ENCODE measurements at regions not wholly inside any gene's neighbourhood (a gene's known extent, or its start where the extent isn't known, plus 50 kb on each side); places are given as distances from the start of the nearest gene placed in this dataset.

DNA sequence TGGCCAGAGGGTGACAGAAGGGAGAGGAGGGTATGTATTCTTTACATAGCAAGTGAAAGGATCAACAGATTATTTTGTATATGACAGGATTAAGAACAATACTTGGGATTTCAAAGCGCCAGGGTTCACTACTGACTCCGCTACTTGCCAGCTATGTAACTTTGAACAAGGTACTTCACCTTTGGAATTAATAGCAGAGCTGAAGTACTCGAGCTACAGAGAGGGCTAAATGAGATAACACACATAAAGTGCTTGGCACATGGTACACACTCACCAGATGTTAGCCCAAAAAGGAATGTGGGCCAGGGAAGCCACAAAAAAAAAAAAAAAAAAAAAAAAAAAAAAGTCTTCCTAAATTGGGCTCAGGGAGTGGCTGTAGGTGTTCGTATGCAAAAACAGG lies 408.4 kb downstream of the BUD13 start:
- Histone ChIP-seq H3K27me3 (ENCODE audit: control insufficient read depth in 2 of 2, insufficient read depth in 1 of 2, low read length in 1 of 2) (no peaks in the 10 kb centered on the region), H3K27ac (ENCODE audit: low read depth in 1 of 2, low read length in 1 of 2) (no peak overlapping the region), H3K9me3 (ENCODE audit: control insufficient read depth in 2 of 2, insufficient read depth in 1 of 2, low read length in 1 of 2) (no peaks in the 10 kb centered on the region), H3K36me3 (ENCODE audit: control insufficient read depth in 2 of 2, insufficient read depth in 2 of 2, low read length in 1 of 2) (no peaks in the 10 kb centered on the region), H3K4me3 (ENCODE audit: low read length in 2 of 2) (no peak overlapping the region), H3K4me1 (ENCODE audit: control insufficient read depth in 2 of 2, insufficient read depth in 2 of 2, low read length in 2 of 2) (no peaks in the 10 kb centered on the region)
- 73% methylated on average over 4 of the region's 4 CpGs for WGBS
- no peak for DNase-seq (ENCODE audit: low read depth in 6 of 9, low spot score in 9 of 9)

DNA sequence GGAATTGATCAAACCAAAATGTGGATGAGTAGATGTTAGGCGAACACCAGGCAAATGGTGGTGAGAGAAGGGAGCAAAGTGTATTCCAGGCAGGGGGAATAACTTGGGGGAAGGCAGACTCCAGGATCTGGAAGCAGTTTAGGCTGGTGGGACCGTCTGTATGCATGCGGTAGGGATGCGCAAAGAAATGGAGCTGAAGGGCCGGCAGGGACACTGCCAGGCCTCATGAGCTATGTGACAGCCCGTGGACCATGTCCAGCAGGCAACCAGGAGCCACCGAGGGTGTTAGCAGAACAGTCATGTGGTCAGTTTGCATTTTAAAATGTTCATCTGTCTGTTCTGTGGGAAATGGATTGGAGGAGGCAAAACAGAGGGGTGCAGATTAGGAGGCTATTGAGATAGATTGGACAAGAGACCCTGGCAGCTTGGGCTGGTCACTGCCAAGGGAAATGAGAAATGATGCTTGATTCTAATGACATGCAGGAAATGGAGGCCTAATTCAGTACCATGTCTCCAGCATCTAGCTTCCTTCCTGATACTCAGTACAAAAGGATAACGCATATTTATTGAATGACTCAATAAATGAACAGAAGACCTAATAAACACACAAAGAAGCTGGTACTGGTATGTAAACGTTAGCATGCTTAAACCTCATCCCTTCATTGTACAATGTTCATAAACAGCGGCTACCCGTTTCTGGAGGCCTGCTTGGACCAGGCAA lies 412.4 kb downstream of the BUD13 start:
- 81% methylated on average over 11 of the region's 11 CpGs for WGBS
- no peak for DNase-seq (ENCODE audit: low read depth in 6 of 9, low spot score in 9 of 9)
- no peaks in the 10 kb centered on the region for H3K36me3 ChIP-seq (ENCODE audit: control insufficient read depth in 2 of 2, insufficient read depth in 2 of 2, low read length in 1 of 2)
- no peaks in the 10 kb centered on the region for H3K9me3 ChIP-seq (ENCODE audit: control insufficient read depth in 2 of 2, insufficient read depth in 1 of 2, low read length in 1 of 2)
- H3K27me3 ChIP-seq (ENCODE audit: control insufficient read depth in 2 of 2, insufficient read depth in 1 of 2, low read length in 1 of 2), result peaks cover 0 to 14% of the 10 kb centered on the region in 2 donors
- H3K27ac ChIP-seq (ENCODE audit: low read depth in 1 of 2, low read length in 1 of 2), result no peak overlapping the region
- H3K4me1 ChIP-seq (ENCODE audit: control insufficient read depth in 2 of 2, insufficient read depth in 2 of 2, low read length in 2 of 2), result no peaks in the 10 kb centered on the region
- no peak overlapping the region for H3K4me3 ChIP-seq (ENCODE audit: low read length in 2 of 2)

DNA sequence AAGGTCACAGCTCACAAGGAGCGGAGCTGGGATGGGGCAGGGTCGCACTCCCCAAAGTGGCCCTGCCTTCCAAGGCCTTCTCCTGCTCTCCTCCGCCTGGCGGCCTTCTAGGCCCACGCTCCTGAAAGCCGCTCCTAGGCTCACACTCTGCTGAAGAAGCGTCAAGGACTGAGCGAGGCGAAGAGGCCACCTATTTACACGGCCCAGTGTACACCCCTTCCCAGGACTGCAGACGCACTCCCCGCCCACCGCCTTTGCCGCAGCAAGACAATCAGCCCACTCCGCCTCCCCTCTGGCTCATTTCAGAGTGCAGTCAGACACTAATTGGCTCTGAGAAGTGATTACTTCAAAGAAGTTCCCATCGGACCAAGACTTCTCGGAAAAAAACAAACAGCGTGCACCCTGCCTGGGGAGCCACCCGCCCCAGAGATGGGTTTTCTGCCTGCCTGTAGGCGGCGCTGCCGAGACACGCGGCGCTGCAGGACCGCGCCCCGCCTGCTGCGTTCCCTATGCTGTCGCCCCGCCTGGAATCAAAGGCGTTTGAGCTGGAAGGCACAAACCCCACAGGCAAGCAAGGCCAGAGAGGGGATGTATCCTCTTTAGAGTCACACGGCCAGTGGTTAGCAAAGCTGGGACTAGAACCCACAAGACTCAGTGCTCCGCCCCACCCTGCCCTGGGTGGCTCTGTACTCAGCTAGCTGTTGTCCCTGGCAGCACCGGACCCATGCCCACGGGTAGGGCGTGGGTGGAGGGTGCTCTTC lies 414.8 kb downstream of the BUD13 start:
- DNase-seq (ENCODE audit: low read depth in 6 of 9, low spot score in 9 of 9), result peak in 2 of 9 donors; percentile 4 to 8
- Histone ChIP-seq H3K36me3 (ENCODE audit: control insufficient read depth in 2 of 2, insufficient read depth in 2 of 2, low read length in 1 of 2) (no peaks in the 10 kb centered on the region), H3K27me3 (ENCODE audit: control insufficient read depth in 2 of 2, insufficient read depth in 1 of 2, low read length in 1 of 2) (peaks cover 0 to 14% of the 10 kb centered on the region in 2 donors), H3K9me3 (ENCODE audit: control insufficient read depth in 2 of 2, insufficient read depth in 1 of 2, low read length in 1 of 2) (no peaks in the 10 kb centered on the region), H3K4me1 (ENCODE audit: control insufficient read depth in 2 of 2, insufficient read depth in 2 of 2, low read length in 2 of 2) (no peaks in the 10 kb centered on the region), H3K27ac (ENCODE audit: low read depth in 1 of 2, low read length in 1 of 2) (no peak overlapping the region), H3K4me3 (ENCODE audit: low read length in 2 of 2) (no peak overlapping the region)
- 43% methylated on average over 37 of the region's 37 CpGs for WGBS

DNA sequence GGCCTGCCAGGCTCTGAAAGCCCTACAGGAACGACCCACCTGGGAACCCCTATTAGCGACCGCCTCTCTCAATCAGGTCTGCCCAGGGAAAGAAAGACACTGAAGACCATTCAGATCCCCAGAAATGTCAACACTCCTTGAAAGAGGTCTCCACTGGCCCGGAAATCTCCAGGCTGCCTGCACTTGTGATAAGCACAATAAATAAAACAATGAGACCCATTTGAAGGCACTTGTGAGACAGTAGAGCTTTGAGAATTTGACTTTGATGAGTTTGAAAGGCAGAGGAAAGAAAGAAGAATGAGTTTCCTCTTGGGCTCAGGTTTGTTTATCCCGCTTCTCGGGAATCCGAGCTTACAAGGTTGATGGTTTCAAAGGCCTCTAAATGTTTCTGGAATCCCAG lies 416.3 kb downstream of the BUD13 start:
- WGBS, result 47% methylated on average over 7 of the region's 7 CpGs
- Histone ChIP-seq H3K27ac (ENCODE audit: low read depth in 1 of 2, low read length in 1 of 2) (no peak overlapping the region), H3K27me3 (ENCODE audit: control insufficient read depth in 2 of 2, insufficient read depth in 1 of 2, low read length in 1 of 2) (peaks cover 0 to 14% of the 10 kb centered on the region in 2 donors), H3K9me3 (ENCODE audit: control insufficient read depth in 2 of 2, insufficient read depth in 1 of 2, low read length in 1 of 2) (no peaks in the 10 kb centered on the region), H3K4me1 (ENCODE audit: control insufficient read depth in 2 of 2, insufficient read depth in 2 of 2, low read length in 2 of 2) (no peaks in the 10 kb centered on the region), H3K36me3 (ENCODE audit: control insufficient read depth in 2 of 2, insufficient read depth in 2 of 2, low read length in 1 of 2) (no peaks in the 10 kb centered on the region), H3K4me3 (ENCODE audit: low read length in 2 of 2) (no peak overlapping the region)
- DNase-seq (ENCODE audit: low read depth in 6 of 9, low spot score in 9 of 9), result no peak

DNA sequence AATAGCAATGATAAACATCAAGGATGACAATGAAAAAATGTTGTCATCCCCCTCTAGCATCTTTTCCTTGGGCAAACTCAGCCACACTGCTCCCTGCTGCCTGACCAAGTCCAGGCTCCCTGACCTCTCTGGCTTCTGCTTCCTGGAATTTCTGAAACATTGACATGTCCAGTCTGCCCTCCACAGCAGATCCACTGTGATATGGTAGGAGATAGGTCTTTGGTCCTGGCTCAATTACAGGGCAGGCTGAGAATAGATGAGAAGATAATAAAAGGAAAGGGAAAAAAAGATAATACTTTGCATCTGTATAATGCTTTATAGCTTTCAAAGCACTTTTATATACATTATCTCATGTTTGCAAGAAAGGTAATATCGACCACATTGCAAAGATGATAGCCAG lies 417.7 kb downstream of the BUD13 start:
- no peak for DNase-seq (ENCODE audit: low read depth in 6 of 9, low spot score in 9 of 9)
- WGBS, result 95% methylated on average over 1 of the region's 1 CpG
- no peak overlapping the region for H3K27ac ChIP-seq (ENCODE audit: low read depth in 1 of 2, low read length in 1 of 2)
- no peaks in the 10 kb centered on the region for H3K9me3 ChIP-seq (ENCODE audit: control insufficient read depth in 2 of 2, insufficient read depth in 1 of 2, low read length in 1 of 2)
- H3K4me1 ChIP-seq (ENCODE audit: control insufficient read depth in 2 of 2, insufficient read depth in 2 of 2, low read length in 2 of 2), result no peaks in the 10 kb centered on the region
- no peak overlapping the region for H3K4me3 ChIP-seq (ENCODE audit: low read length in 2 of 2)
- H3K36me3 ChIP-seq (ENCODE audit: control insufficient read depth in 2 of 2, insufficient read depth in 2 of 2, low read length in 1 of 2), result no peaks in the 10 kb centered on the region
- peaks cover 0 to 14% of the 10 kb centered on the region in 2 donors for H3K27me3 ChIP-seq (ENCODE audit: control insufficient read depth in 2 of 2, insufficient read depth in 1 of 2, low read length in 1 of 2)

DNA sequence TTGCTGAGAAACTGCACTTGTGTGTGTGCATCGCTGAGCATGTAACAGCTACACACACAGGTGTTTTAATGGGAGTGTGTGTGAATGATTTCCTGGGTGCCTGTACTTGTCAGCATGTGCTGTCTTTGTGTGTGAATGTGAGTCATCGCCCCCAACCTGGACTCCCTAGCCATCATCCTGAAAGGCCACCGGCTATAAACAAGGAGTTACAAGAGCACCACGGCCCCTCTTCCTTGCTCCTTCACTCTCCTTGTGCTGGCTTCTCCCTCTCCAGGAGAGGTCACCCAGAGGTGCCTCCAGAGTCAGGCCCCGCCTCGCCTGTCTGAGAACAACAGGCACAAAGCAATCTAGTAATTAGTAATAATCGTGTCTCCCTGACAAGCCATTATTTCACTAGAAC lies 419.2 kb downstream of the BUD13 start:
- peaks cover 0 to 13% of the 10 kb centered on the region in 2 donors for H3K27me3 ChIP-seq (ENCODE audit: control insufficient read depth in 2 of 2, insufficient read depth in 1 of 2, low read length in 1 of 2)
- no peaks in the 10 kb centered on the region for H3K4me1 ChIP-seq (ENCODE audit: control insufficient read depth in 2 of 2, insufficient read depth in 2 of 2, low read length in 2 of 2)
- 83% methylated on average over 7 of the region's 7 CpGs for WGBS
- no peaks in the 10 kb centered on the region for H3K9me3 ChIP-seq (ENCODE audit: control insufficient read depth in 2 of 2, insufficient read depth in 1 of 2, low read length in 1 of 2)
- H3K27ac ChIP-seq (ENCODE audit: low read depth in 1 of 2, low read length in 1 of 2), result no peak overlapping the region
- H3K4me3 ChIP-seq (ENCODE audit: low read length in 2 of 2), result no peak overlapping the region
- H3K36me3 ChIP-seq (ENCODE audit: control insufficient read depth in 2 of 2, insufficient read depth in 2 of 2, low read length in 1 of 2), result no peaks in the 10 kb centered on the region
- DNase-seq (ENCODE audit: low read depth in 6 of 9, low spot score in 9 of 9), result no peak

DNA sequence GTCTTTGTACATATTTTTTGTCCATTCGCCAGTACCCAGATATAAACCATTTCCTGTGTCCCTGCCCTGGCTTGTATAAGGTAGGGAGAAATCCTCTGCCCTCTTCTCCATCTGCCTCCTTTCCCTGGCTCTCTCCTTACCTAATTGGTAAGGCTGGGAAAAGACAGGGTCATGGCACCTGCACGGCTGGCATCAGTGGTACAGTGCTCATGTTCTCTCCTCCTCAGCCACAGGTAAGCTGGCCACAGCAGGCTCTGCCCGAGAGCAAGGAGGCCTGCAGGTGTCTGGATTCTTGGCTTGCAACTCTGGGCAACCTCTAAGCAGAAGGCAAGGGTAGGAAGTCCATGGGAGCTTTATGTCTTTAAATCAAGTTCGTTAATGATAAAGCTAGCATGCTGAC lies 419.9 kb downstream of the BUD13 start:
- no peak for DNase-seq (ENCODE audit: low read depth in 6 of 9, low spot score in 9 of 9)
- peaks cover 0 to 7% of the 10 kb centered on the region in 2 donors for H3K27me3 ChIP-seq (ENCODE audit: control insufficient read depth in 2 of 2, insufficient read depth in 1 of 2, low read length in 1 of 2)
- no peak overlapping the region for H3K27ac ChIP-seq (ENCODE audit: low read depth in 1 of 2, low read length in 1 of 2)
- H3K9me3 ChIP-seq (ENCODE audit: control insufficient read depth in 2 of 2, insufficient read depth in 1 of 2, low read length in 1 of 2), result no peaks in the 10 kb centered on the region
- no peaks in the 10 kb centered on the region for H3K36me3 ChIP-seq (ENCODE audit: control insufficient read depth in 2 of 2, insufficient read depth in 2 of 2, low read length in 1 of 2)
- H3K4me1 ChIP-seq (ENCODE audit: control insufficient read depth in 2 of 2, insufficient read depth in 2 of 2, low read length in 2 of 2), result no peaks in the 10 kb centered on the region
- H3K4me3 ChIP-seq (ENCODE audit: low read length in 2 of 2), result no peak overlapping the region
- 87% methylated on average over 4 of the region's 4 CpGs for WGBS

DNA sequence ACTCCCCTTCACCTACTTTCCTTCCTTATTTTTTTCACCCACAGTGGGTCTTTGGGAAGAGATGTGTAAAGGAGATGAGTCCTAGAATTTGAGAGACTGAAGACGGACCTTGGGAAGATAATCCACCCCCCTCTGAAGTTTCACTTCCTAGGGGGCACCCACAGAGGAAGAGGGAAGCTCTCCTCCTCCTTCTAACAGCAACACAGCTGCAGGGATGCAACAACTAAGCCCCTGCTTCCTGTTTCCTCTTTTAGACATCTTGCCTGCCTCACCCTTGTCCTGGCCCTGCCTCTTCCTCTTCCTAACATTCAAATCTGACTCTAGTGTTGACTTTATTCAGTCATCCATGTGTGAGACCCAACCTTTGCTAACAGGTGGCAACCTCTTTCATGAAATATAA lies 424.6 kb downstream of the BUD13 start:
- no peaks in the 10 kb centered on the region for H3K36me3 ChIP-seq (ENCODE audit: control insufficient read depth in 2 of 2, insufficient read depth in 2 of 2, low read length in 1 of 2)
- peaks cover 0 to under 1% of the 10 kb centered on the region in 2 donors for H3K9me3 ChIP-seq (ENCODE audit: control insufficient read depth in 2 of 2, insufficient read depth in 1 of 2, low read length in 1 of 2)
- H3K4me1 ChIP-seq (ENCODE audit: control insufficient read depth in 2 of 2, insufficient read depth in 2 of 2, low read length in 2 of 2), result no peaks in the 10 kb centered on the region
- no peak overlapping the region for H3K4me3 ChIP-seq (ENCODE audit: low read length in 2 of 2)
- H3K27ac ChIP-seq (ENCODE audit: low read depth in 1 of 2, low read length in 1 of 2), result no peak overlapping the region
- no peak for DNase-seq (ENCODE audit: low read depth in 6 of 9, low spot score in 9 of 9)
- no peaks in the 10 kb centered on the region for H3K27me3 ChIP-seq (ENCODE audit: control insufficient read depth in 2 of 2, insufficient read depth in 1 of 2, low read length in 1 of 2)
- WGBS, result 14% methylated on average over 1 of the region's 1 CpG

DNA sequence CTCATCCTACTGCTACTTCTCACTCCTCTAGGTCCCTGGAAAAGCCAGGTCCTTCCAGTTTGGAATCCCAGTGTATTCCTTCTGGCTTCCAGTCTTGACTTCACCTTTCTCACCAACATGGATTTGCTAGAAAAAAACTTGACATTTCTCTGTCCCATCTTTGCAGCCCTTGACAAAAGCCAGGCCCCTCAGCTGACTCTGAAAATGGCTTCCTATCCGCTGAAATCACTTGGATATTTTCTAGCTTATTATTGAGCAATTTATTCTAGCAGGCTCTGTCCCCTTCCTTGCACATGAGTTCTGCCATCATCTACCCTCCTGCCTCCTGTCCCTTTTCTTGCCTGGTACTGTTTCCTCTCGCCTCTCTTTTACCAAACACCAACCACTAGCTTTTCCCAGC lies 427.2 kb downstream of the BUD13 start:
- peaks cover 0 to 2% of the 10 kb centered on the region in 2 donors for H3K9me3 ChIP-seq (ENCODE audit: control insufficient read depth in 2 of 2, insufficient read depth in 1 of 2, low read length in 1 of 2)
- DNase-seq (ENCODE audit: low read depth in 6 of 9, low spot score in 9 of 9), result no peak
- 82% methylated on average over 2 of the region's 2 CpGs for WGBS
- no peaks in the 10 kb centered on the region for H3K4me1 ChIP-seq (ENCODE audit: control insufficient read depth in 2 of 2, insufficient read depth in 2 of 2, low read length in 2 of 2)
- H3K27ac ChIP-seq (ENCODE audit: low read depth in 1 of 2, low read length in 1 of 2), result no peak overlapping the region
- H3K27me3 ChIP-seq (ENCODE audit: control insufficient read depth in 2 of 2, insufficient read depth in 1 of 2, low read length in 1 of 2), result no peaks in the 10 kb centered on the region
- no peak overlapping the region for H3K4me3 ChIP-seq (ENCODE audit: low read length in 2 of 2)
- H3K36me3 ChIP-seq (ENCODE audit: control insufficient read depth in 2 of 2, insufficient read depth in 2 of 2, low read length in 1 of 2), result no peaks in the 10 kb centered on the region

Data from thymus (tissue), 11 donors.